Fibroblast of the aortic adventitia (primary cell): ENCODE measurements at regions not wholly inside any gene's neighbourhood (a gene's known extent, or its start where the extent isn't known, plus 50 kb on each side); places are given as distances from the start of the nearest gene placed in this dataset.

Experiments
- DNase-seq: peaks from one replicate; pipeline ENCODE4 v3.0.0-alpha.2; 2010; ENCODE audit warnings: low read depth
- H3K4me3 ChIP-seq: 2 replicates; pipeline ENCODE4 v1.5.1; 2011; ENCODE audit warnings: low read depth, mild to moderate bottlenecking, control low read depth, low read length, moderate library complexity
- TF ChIP-seq, protein P1 (sequence below): IDR thresholded peaks from 2 replicates; pipeline ENCODE4 v1.5.1; 2011; ENCODE audit warnings: mild to moderate bottlenecking, low read length, control low read depth, inconsistent platforms; ENCODE audit not compliant: insufficient read depth

DNA sequence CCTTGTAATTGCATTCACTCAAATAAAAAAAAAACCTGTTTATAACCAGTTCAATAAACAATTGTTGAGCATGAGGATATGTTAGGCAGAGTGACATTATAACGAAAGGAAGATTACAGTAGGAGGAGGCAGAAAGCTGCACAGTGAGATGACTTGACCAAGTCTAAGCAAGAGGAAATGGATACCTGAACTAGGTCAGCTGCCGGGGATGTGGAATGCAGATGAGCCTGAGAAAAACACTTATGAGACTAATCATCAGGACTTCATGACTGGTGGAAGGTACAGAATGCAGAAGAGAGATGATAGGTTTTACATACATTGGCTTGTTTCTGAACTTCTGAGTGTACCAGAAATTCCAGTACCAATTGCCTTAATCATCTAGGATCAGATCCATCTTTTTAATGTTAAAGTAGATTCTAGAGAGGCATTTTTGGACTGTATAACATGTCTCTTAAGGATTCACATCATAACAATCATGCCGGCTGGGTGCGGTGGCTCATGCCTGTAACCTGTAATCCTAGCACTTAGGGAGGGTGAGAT lies 208.1 kb upstream of the PPP3CA start:
- DNase-seq = no peak
- TF ChIP-seq, protein P1, sequence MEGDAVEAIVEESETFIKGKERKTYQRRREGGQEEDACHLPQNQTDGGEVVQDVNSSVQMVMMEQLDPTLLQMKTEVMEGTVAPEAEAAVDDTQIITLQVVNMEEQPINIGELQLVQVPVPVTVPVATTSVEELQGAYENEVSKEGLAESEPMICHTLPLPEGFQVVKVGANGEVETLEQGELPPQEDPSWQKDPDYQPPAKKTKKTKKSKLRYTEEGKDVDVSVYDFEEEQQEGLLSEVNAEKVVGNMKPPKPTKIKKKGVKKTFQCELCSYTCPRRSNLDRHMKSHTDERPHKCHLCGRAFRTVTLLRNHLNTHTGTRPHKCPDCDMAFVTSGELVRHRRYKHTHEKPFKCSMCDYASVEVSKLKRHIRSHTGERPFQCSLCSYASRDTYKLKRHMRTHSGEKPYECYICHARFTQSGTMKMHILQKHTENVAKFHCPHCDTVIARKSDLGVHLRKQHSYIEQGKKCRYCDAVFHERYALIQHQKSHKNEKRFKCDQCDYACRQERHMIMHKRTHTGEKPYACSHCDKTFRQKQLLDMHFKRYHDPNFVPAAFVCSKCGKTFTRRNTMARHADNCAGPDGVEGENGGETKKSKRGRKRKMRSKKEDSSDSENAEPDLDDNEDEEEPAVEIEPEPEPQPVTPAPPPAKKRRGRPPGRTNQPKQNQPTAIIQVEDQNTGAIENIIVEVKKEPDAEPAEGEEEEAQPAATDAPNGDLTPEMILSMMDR = no peak
- no peak overlapping the region for H3K4me3 ChIP-seq

DNA sequence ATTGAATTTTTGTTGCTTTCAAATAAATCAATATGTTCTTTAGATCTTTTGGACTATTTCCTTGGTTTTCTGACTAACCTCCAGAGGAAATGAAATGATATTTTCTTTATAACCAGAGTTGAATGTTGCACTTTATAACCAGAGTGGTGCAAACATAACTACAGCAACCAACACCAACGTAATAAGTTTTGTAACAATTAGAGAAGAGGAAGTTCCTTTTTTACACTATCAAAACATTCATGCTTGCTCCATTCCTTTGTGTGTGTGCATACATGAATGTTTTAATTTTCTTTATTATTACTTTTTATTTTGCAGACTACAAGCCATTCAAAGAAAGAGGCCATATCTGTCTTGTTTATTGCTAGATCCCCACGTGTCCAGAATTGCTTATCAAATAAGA lies 193.0 kb upstream of the PPP3CA start:
- H3K4me3 ChIP-seq = no peak overlapping the region
- no peak for DNase-seq
- TF ChIP-seq, protein P1 = no peak

DNA sequence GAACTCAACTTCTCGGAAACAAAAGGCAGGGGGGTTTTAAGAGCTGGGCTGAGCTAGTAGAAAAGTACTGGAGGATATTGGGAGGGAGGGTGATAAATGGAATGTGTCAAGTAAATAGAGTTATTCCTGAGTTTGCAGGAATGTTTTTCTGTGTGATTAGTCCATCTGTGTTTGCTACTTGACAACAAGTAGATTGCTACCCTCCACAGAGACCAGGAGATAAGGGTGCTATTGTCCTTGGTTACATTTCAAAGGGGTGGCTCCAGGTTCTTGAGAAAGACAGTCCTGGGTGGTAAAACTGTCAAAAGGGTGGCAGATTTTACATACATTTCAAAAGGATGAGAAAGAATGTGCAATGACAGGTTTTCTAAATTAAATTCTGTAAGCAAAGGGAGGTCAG lies 181.2 kb upstream of the PPP3CA start:
- DNase-seq = no peak
- H3K4me3 ChIP-seq = no peak overlapping the region
- TF ChIP-seq, protein P1 = no peak

DNA sequence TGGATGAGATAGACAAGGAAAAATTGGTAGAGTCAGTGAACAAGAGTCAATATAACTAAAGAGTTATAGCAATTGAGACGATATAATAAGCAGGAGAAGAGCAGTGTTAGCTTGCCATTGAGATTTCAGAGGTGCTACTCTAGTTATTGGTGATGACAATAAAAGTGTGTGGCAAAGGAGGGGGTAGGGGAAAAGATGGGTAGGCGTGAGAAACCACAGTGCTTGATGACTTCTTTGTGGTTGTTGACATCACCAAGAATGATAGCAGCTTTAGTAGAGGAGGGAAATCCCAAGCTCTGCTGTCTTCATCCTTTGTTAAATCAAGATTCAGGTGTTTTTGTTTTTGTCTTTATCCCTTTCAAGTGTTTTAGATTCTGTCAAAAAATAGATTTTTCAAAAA lies 179.9 kb upstream of the PPP3CA start:
- DNase-seq = no peak
- TF ChIP-seq, protein P1 = no peak
- no peak overlapping the region for H3K4me3 ChIP-seq

DNA sequence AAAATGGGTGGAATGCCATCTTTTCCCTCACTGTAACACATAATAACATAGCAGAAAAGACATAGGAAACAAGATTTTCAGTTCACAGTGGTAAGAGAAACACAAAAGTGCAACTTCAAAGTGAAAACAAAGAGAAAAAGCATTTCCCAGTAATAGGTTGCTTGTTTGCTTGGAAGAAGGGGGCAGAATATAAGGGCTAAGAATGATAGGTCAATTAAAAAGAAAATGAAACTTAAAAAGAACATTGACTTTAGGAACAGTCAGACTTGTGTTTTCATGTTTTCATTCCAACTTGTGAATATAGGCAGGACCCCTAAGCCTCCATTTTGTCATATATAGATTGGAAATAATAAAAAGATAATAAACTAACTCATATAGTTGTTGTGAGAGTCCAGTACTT lies 168.2 kb upstream of the PPP3CA start:
- no peak for DNase-seq
- no peak overlapping the region for H3K4me3 ChIP-seq
- TF ChIP-seq, protein P1 = no peak

DNA sequence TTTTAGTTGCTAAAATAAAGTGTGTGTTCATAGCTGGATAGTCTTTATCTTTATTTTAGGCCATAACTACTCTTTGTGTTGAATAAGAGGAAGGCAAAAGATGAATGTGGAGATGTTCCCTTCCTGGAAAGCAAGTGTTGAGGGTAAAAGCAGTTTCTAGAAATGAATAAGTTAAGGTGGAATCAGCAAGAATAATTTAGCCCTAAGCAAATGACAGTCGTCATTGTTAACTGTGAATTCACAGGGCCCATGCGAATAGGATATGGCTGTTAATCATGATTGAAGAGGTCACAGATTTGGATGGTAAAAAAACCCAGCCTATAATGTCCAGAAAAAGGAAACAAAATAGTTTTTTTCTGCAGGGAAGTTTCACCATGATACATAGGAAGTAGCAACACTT lies 167.8 kb upstream of the PPP3CA start:
- DNase-seq = no peak
- H3K4me3 ChIP-seq = no peak overlapping the region
- TF ChIP-seq, protein P1 = no peak

DNA sequence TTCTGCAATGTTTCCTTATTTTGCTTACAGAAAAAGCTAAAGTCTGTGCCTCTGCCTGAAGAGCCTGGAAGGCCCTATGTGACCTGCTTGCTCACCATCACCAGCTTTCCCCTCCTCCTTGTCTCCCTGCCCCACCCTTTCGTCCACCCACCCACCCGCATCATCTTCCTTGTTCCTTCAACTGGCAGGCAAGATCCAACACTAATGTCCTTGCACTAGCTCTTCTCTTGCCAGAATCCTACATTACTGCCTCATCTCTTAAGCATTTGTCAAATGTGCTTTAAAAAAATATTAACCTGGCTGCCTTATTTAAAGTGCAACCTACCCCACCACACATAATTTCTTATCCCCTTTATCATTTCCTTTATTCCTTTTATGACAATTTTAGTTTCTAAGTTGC lies 165.1 kb upstream of the PPP3CA start:
- TF ChIP-seq, protein P1 = no peak
- DNase-seq = no peak
- H3K4me3 ChIP-seq = no peak overlapping the region
